Activated CD4-positive, alpha-beta T cell treated with anti-CD3 and anti-CD28 coated beads, Interleukin-2, amount 10 ng/mL, durations not matched to agents 7 days and 5 days (primary cell): ENCODE measurements at regions not wholly inside any gene's neighbourhood (a gene's known extent, or its start where the extent isn't known, plus 50 kb on each side); places are given as distances from the start of the nearest gene placed in this dataset.
"Not testable (repeated sequence)": the region's sequence is repeated elsewhere in the genome, so short reads cannot be mapped to it uniquely, and the experiment has no call there.

Experiments
- CTCF ChIA-PET: fragments of 350-600 bp; sonication (Branson Sonifier 250); formaldehyde crosslinking; loops from one replicate; lab custom pipeline; 2021; ENCODE audit warnings: antibody characterized with exemption; lab: Charles Lee
- POLR2A ChIA-PET: fragments of 350-600 bp; sonication (Branson Sonifier 250); formaldehyde crosslinking; loops from one replicate; lab custom pipeline; 2021; ENCODE audit warnings: antibody characterized with exemption; lab: Charles Lee
- DNase-seq: peaks from one replicate; pipeline ENCODE4 v3.0.0-alpha.2; 2020
- H3K27ac Mint-ChIP-seq: one replicate; pipeline ENCODE4 v1.8.0; 2021; ENCODE audit warnings: mild to moderate bottlenecking, moderate library complexity, mixed read lengths
- H3K27me3 Mint-ChIP-seq: one replicate; pipeline ENCODE4 v1.8.0; 2021; ENCODE audit warnings: mixed read lengths
- H3K36me3 Mint-ChIP-seq: one replicate; pipeline ENCODE4 v1.8.0; 2021; ENCODE audit warnings: low read depth, mixed read lengths
- H3K4me1 Mint-ChIP-seq: one replicate; pipeline ENCODE4 v1.8.0; 2021; ENCODE audit warnings: mixed read lengths
- H3K4me3 Mint-ChIP-seq: one replicate; pipeline ENCODE4 v1.8.0; 2021; ENCODE audit warnings: mild to moderate bottlenecking, moderate library complexity, mixed read lengths
- H3K9me3 Mint-ChIP-seq: one replicate; pipeline ENCODE4 v1.8.0; 2021; ENCODE audit warnings: mixed read lengths

GRCh38 chr6:114648847-114649246 lies 306.0 kb upstream of the HS3ST5 start:
- no peak for DNase-seq
- Mint-ChIP-seq H3K27ac (no peak overlapping the region), H3K4me1 (no peaks in the 10 kb centered on the region), H3K27me3 (no peaks in the 10 kb centered on the region), H3K9me3 (peaks cover 4% of the 10 kb centered on the region), H3K4me3 (no peak overlapping the region), H3K36me3 (no peaks in the 10 kb centered on the region)
- ChIA-PET CTCF (no interaction called here), POLR2A (no interaction called here)

GRCh38 chr6:114638341-114638740 lies 295.5 kb upstream of the HS3ST5 start:
- H3K4me3 Mint-ChIP-seq = no peak overlapping the region
- POLR2A ChIA-PET = no interaction called here
- H3K9me3 Mint-ChIP-seq = peaks cover 4% of the 10 kb centered on the region
- no peaks in the 10 kb centered on the region for H3K36me3 Mint-ChIP-seq
- no peak for DNase-seq
- CTCF ChIA-PET = no interaction called here
- H3K4me1 Mint-ChIP-seq = no peaks in the 10 kb centered on the region
- H3K27me3 Mint-ChIP-seq = no peaks in the 10 kb centered on the region
- H3K27ac Mint-ChIP-seq = no peak overlapping the region

GRCh38 chr6:114634016-114634415 lies 291.2 kb upstream of the HS3ST5 start:
- CTCF ChIA-PET = no interaction called here

GRCh38 chr6:114626226-114626625 lies 283.4 kb upstream of the HS3ST5 start:
- DNase-seq, H3K4me1 Mint-ChIP-seq, POLR2A ChIA-PET, H3K27me3 Mint-ChIP-seq, CTCF ChIA-PET, H3K4me3 Mint-ChIP-seq, H3K36me3 Mint-ChIP-seq, H3K9me3 Mint-ChIP-seq, H3K27ac Mint-ChIP-seq: not testable (repeated sequence)

More at GRCh38 chr6:114634016-114634415, 291.2 kb upstream of the HS3ST5 start:
- H3K27ac Mint-ChIP-seq = no peak overlapping the region
- H3K4me1 Mint-ChIP-seq = no peaks in the 10 kb centered on the region
- POLR2A ChIA-PET = no interaction called here
- H3K36me3 Mint-ChIP-seq = no peaks in the 10 kb centered on the region
- DNase-seq = no peak
- no peaks in the 10 kb centered on the region for H3K27me3 Mint-ChIP-seq
- H3K4me3 Mint-ChIP-seq = no peak overlapping the region
- peaks cover 7% of the 10 kb centered on the region for H3K9me3 Mint-ChIP-seq

- no peak overlapping the region for H3K27ac Mint-ChIP-seq
- H3K36me3 Mint-ChIP-seq = no peaks in the 10 kb centered on the region
- DNase-seq = no peak
- no peaks in the 10 kb centered on the region for H3K4me1 Mint-ChIP-seq
- H3K27me3 Mint-ChIP-seq = no peaks in the 10 kb centered on the region
- H3K4me3 Mint-ChIP-seq = no peak overlapping the region
- ChIA-PET POLR2A (no interaction called here), CTCF (no interaction called here)
- peaks cover 2% of the 10 kb centered on the region for H3K9me3 Mint-ChIP-seq
Measured at GRCh38 chr6:114619621-114620200, 276.9 kb upstream of the HS3ST5 start.

- Mint-ChIP-seq H3K27me3 (no peaks in the 10 kb centered on the region), H3K27ac (no peak overlapping the region), H3K36me3 (no peaks in the 10 kb centered on the region), H3K9me3 (peaks cover 2% of the 10 kb centered on the region), H3K4me1 (no peaks in the 10 kb centered on the region), H3K4me3 (no peak overlapping the region)
- POLR2A ChIA-PET = no interaction called here
- CTCF ChIA-PET = no interaction called here
- no peak for DNase-seq
Measured at GRCh38 chr6:114611696-114612095, 268.9 kb upstream of the HS3ST5 start.

GRCh38 chr6:114608091-114608490 lies 265.3 kb upstream of the HS3ST5 start:
- no peaks in the 10 kb centered on the region for H3K4me1 Mint-ChIP-seq
- no peaks in the 10 kb centered on the region for H3K27me3 Mint-ChIP-seq

GRCh38 chr6:114605656-114606055 lies 262.8 kb upstream of the HS3ST5 start:
- CTCF ChIA-PET = no interaction called here

More at GRCh38 chr6:114608091-114608490, 265.3 kb upstream of the HS3ST5 start:
- Mint-ChIP-seq H3K4me3 (no peak overlapping the region), H3K36me3 (no peaks in the 10 kb centered on the region), H3K9me3 (peaks cover 4% of the 10 kb centered on the region), H3K27ac (no peak overlapping the region)
- ChIA-PET CTCF (no interaction called here), POLR2A (no interaction called here)
- no peak for DNase-seq

GRCh38 chr6:114600381-114600780 lies 257.6 kb upstream of the HS3ST5 start:
- no peak overlapping the region for H3K27ac Mint-ChIP-seq
- H3K9me3 Mint-ChIP-seq = peaks cover 2% of the 10 kb centered on the region
- no peak overlapping the region for H3K4me3 Mint-ChIP-seq
- ChIA-PET CTCF (interaction anchor here (0.7 kb wide), 1 partner anchor 19 kb away, joined by 3 read pairs; no protein-coding TSS in a partner anchor), POLR2A (no interaction called here)
- no peaks in the 10 kb centered on the region for H3K27me3 Mint-ChIP-seq
- H3K36me3 Mint-ChIP-seq = no peaks in the 10 kb centered on the region
- DNase-seq = no peak
- H3K4me1 Mint-ChIP-seq = no peaks in the 10 kb centered on the region

More at GRCh38 chr6:114605656-114606055, 262.8 kb upstream of the HS3ST5 start:
- Mint-ChIP-seq H3K27me3 (no peaks in the 10 kb centered on the region), H3K4me3 (no peak overlapping the region), H3K4me1 (no peaks in the 10 kb centered on the region), H3K27ac (no peak overlapping the region), H3K36me3 (no peaks in the 10 kb centered on the region), H3K9me3 (peaks cover 2% of the 10 kb centered on the region)
- POLR2A ChIA-PET = no interaction called here
- DNase-seq = no peak

- Mint-ChIP-seq H3K4me1 (no peaks in the 10 kb centered on the region), H3K36me3 (no peaks in the 10 kb centered on the region), H3K27me3 (no peaks in the 10 kb centered on the region), H3K4me3 (no peak overlapping the region), H3K27ac (no peak overlapping the region), H3K9me3 (no peaks in the 10 kb centered on the region)
- DNase-seq = no peak
- ChIA-PET CTCF (no interaction called here), POLR2A (no interaction called here)
Measured at GRCh38 chr6:114595591-114595990, 252.8 kb upstream of the HS3ST5 start.

GRCh38 chr6:114595186-114595585 lies 252.4 kb upstream of the HS3ST5 start:
- Mint-ChIP-seq H3K4me3 (no peak overlapping the region), H3K27me3 (no peaks in the 10 kb centered on the region), H3K36me3 (no peaks in the 10 kb centered on the region), H3K27ac (no peak overlapping the region), H3K4me1 (no peaks in the 10 kb centered on the region), H3K9me3 (no peaks in the 10 kb centered on the region)
- DNase-seq = no peak
- ChIA-PET POLR2A (no interaction called here), CTCF (no interaction called here)

- H3K9me3 Mint-ChIP-seq = no peaks in the 10 kb centered on the region
- no peaks in the 10 kb centered on the region for H3K4me1 Mint-ChIP-seq
- ChIA-PET CTCF (no interaction called here), POLR2A (no interaction called here)
- no peak overlapping the region for H3K4me3 Mint-ChIP-seq
- no peaks in the 10 kb centered on the region for H3K27me3 Mint-ChIP-seq
- no peak overlapping the region for H3K27ac Mint-ChIP-seq
- DNase-seq = no peak
- H3K36me3 Mint-ChIP-seq = no peaks in the 10 kb centered on the region
Measured at GRCh38 chr6:114592506-114592905, 249.7 kb upstream of the HS3ST5 start.

GRCh38 chr6:114588726-114589125 lies 245.9 kb upstream of the HS3ST5 start:
- H3K36me3 Mint-ChIP-seq = no peaks in the 10 kb centered on the region
- H3K4me1 Mint-ChIP-seq = no peaks in the 10 kb centered on the region
- no peak overlapping the region for H3K4me3 Mint-ChIP-seq
- no peaks in the 10 kb centered on the region for H3K9me3 Mint-ChIP-seq
- POLR2A ChIA-PET = no interaction called here
- CTCF ChIA-PET = no interaction called here
- no peak for DNase-seq
- no peaks in the 10 kb centered on the region for H3K27me3 Mint-ChIP-seq
- no peak overlapping the region for H3K27ac Mint-ChIP-seq

- no peak for DNase-seq
- ChIA-PET POLR2A (no interaction called here), CTCF (no interaction called here)
- H3K9me3 Mint-ChIP-seq = peaks cover 4% of the 10 kb centered on the region
- no peaks in the 10 kb centered on the region for H3K27me3 Mint-ChIP-seq
- no peak overlapping the region for H3K27ac Mint-ChIP-seq
- no peaks in the 10 kb centered on the region for H3K36me3 Mint-ChIP-seq
- no peaks in the 10 kb centered on the region for H3K4me1 Mint-ChIP-seq
- H3K4me3 Mint-ChIP-seq = no peak overlapping the region
Measured at GRCh38 chr6:114586298-114586697, 243.5 kb upstream of the HS3ST5 start.
